ENCODE measurements at regions not wholly inside any gene's neighbourhood (a gene's known extent, or its start where the extent isn't known, plus 50 kb on each side); places are given as distances from the start of the nearest gene placed in this dataset.

DNA sequence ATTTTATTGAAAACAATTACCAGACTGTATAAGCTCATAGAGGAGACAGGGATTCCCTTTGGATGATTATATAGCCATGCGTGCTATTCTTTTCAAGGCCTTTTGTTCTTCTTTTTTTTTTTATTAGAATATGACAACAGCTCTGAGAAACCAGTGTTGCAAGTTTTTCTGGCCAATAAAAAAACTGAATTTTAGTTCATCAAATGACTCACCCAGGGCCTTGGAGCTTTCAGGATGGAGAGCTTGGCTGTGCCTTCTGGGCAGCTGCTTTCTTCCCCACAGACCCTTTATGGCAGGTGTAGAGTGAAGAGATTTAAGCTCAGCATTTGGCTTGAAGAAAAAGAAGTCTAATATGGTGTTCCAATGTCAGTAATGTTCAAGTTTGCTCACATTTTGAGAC, 497.9 kb upstream of the FANCL start:
- DNase-seq (peak in 3 of 4 donors; percentile 9 to 76 (median 12)), ATAC-seq (no peak)
- intact Hi-C loops (cut with DNase I), result no loop called here
- Histone ChIP-seq H3K4me3 (no peak overlapping the region), H3K4me1 (no peaks in the 10 kb centered on the region), H3K36me3 (replicated peaks in 1 of 2; ENCODE audit: insufficient read depth in 1 of 2, low read depth in 2 of 2) (no peaks in the 10 kb centered on the region), H3K27ac (no peak overlapping the region), H3K27me3 (no peaks in the 10 kb centered on the region), H3K9me3 (no peaks in the 10 kb centered on the region)
- no peak for TF ChIP-seq POLR2A (IDR thresholded peaks at IDR 0.05)
- TF ChIP-seq, protein P1, sequence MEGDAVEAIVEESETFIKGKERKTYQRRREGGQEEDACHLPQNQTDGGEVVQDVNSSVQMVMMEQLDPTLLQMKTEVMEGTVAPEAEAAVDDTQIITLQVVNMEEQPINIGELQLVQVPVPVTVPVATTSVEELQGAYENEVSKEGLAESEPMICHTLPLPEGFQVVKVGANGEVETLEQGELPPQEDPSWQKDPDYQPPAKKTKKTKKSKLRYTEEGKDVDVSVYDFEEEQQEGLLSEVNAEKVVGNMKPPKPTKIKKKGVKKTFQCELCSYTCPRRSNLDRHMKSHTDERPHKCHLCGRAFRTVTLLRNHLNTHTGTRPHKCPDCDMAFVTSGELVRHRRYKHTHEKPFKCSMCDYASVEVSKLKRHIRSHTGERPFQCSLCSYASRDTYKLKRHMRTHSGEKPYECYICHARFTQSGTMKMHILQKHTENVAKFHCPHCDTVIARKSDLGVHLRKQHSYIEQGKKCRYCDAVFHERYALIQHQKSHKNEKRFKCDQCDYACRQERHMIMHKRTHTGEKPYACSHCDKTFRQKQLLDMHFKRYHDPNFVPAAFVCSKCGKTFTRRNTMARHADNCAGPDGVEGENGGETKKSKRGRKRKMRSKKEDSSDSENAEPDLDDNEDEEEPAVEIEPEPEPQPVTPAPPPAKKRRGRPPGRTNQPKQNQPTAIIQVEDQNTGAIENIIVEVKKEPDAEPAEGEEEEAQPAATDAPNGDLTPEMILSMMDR (IDR thresholded peaks at IDR 0.05), result no peak
- 59 to 64% methylated on average over 1 of the region's 1 CpG for WGBS, 2 donors

DNA sequence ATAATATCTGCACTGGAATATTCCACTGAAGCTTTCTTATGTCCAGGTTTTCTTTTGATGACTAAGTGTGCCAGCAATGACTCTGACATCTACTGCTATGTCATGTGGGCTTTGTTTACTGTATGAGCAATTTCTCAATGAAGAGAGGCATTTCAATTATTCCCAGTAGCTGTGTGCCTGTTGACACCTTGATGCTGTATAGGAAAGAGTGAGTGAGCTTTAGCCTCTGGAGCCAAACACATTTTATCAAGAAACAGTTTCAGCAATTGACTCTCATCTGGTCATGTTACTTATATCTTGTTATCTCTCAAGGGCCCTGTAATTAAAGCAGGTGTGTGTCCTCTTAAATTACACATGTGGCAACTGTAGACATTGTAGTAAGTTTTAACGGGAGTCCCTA, 493.2 kb upstream of the FANCL start:
- WGBS, 2 donors, result 25 to 28% methylated on average over 1 of the region's 1 CpG
- H3K9me3 ChIP-seq, result peaks cover 0 to 3% (median 0%) of the 10 kb centered on the region in 3 donors
- H3K27ac ChIP-seq, result no peak overlapping the region
- intact Hi-C loops (cut with DNase I), result no loop called here
- H3K4me3 ChIP-seq, result no peak overlapping the region
- no peaks in the 10 kb centered on the region for H3K36me3 ChIP-seq (replicated peaks in 1 of 2; ENCODE audit: insufficient read depth in 1 of 2, low read depth in 2 of 2)
- ATAC-seq (no peak), DNase-seq (peak in 1 of 4 donors; percentile 12)
- no peaks in the 10 kb centered on the region for H3K4me1 ChIP-seq
- no peaks in the 10 kb centered on the region for H3K27me3 ChIP-seq
- TF ChIP-seq, protein P1 (IDR thresholded peaks at IDR 0.05), result no peak
- no peak for TF ChIP-seq POLR2A (IDR thresholded peaks at IDR 0.05)

GRCh38 chr2:58732999-58733398, 491.9 kb upstream of the FANCL start:
- TF ChIP-seq POLR2A (IDR thresholded peaks at IDR 0.05), result no peak
- TF ChIP-seq, protein P1 (IDR thresholded peaks at IDR 0.05), result no peak
- Histone ChIP-seq H3K4me3 (no peak overlapping the region), H3K9me3 (peaks cover 0 to 3% (median 0%) of the 10 kb centered on the region in 3 donors), H3K27me3 (no peaks in the 10 kb centered on the region), H3K4me1 (no peaks in the 10 kb centered on the region), H3K27ac (no peak overlapping the region), H3K36me3 (replicated peaks in 1 of 2; ENCODE audit: insufficient read depth in 1 of 2, low read depth in 2 of 2) (no peaks in the 10 kb centered on the region)
- 94 to 95% methylated on average over 1 of the region's 1 CpG for WGBS, 2 donors
- no peak for ATAC-seq
- no peak for DNase-seq
- intact Hi-C loops (cut with DNase I), result no loop called here

GRCh38 chr2:58731488-58731869, 490.4 kb upstream of the FANCL start:
- H3K4me3 ChIP-seq, result no peak overlapping the region
- DNase-seq (no peak), ATAC-seq (no peak)
- H3K4me1 ChIP-seq, result no peaks in the 10 kb centered on the region
- no peak for TF ChIP-seq POLR2A (IDR thresholded peaks at IDR 0.05)
- TF ChIP-seq, protein P1 (IDR thresholded peaks at IDR 0.05), result no peak
- 28 to 41% methylated on average over 2 of the region's 2 CpGs for WGBS, 2 donors
- peaks cover 0 to 3% (median 0%) of the 10 kb centered on the region in 3 donors for H3K9me3 ChIP-seq
- intact Hi-C loops (cut with DNase I), result no loop called here
- H3K27me3 ChIP-seq, result no peaks in the 10 kb centered on the region
- H3K27ac ChIP-seq, result no peak overlapping the region
- H3K36me3 ChIP-seq (replicated peaks in 1 of 2; ENCODE audit: insufficient read depth in 1 of 2, low read depth in 2 of 2), result no peaks in the 10 kb centered on the region

GRCh38 chr2:58730764-58731487, 489.8 kb upstream of the FANCL start:
- H3K4me3 ChIP-seq, result no peak overlapping the region
- intact Hi-C loops (cut with DNase I), result no loop called here
- DNase-seq, result no peak
- H3K36me3 ChIP-seq (replicated peaks in 1 of 2; ENCODE audit: insufficient read depth in 1 of 2, low read depth in 2 of 2), result no peaks in the 10 kb centered on the region
- ATAC-seq, result no peak
- peaks cover 0 to 3% (median 0%) of the 10 kb centered on the region in 3 donors for H3K9me3 ChIP-seq
- no peaks in the 10 kb centered on the region for H3K4me1 ChIP-seq
- H3K27ac ChIP-seq, result no peak overlapping the region
- TF ChIP-seq, protein P1 (IDR thresholded peaks at IDR 0.05), result no peak
- no peak for TF ChIP-seq POLR2A (IDR thresholded peaks at IDR 0.05)
- 34 to 49% methylated on average over 5 of the region's 5 CpGs for WGBS, 2 donors
- no peaks in the 10 kb centered on the region for H3K27me3 ChIP-seq
